IMR-90 (cell line): ENCODE measurements at regions not wholly inside any gene's neighbourhood (a gene's known extent, or its start where the extent isn't known, plus 50 kb on each side); places are given as distances from the start of the nearest gene placed in this dataset.

ENCODE experiments used
- ATAC-seq: fragments of 200-7000 bp; cut with Tn5 transposase; 2 replicates; pipeline ENCODE4 v1.9.1; 2020; ENCODE audit warnings: low read depth, mild to moderate bottlenecking, moderate library complexity
- BruUV-seq: library from RNA; stranded (reverse); fragments of 400-500 nt; replicated peaks from 2 replicates; lab custom pipeline; 2021; lab: Mats Ljungman, UMichigan
- CTCF ChIA-PET: fragments of 300-600 bp; formaldehyde crosslinking; extraction: SDS; loops from one replicate; lab custom pipeline; 2021; ENCODE audit warnings: antibody characterized with exemption; lab: Yijun Ruan, JAX
- POLR2A ChIA-PET: fragments of 300-600 bp; sonication (Branson Sonifier 250); formaldehyde crosslinking; loops from one replicate; lab custom pipeline; 2022; ENCODE audit warnings: antibody characterized with exemption; ENCODE audit not compliant: unreplicated experiment; lab: Charles Lee
- DNase-seq: peaks from one replicate; pipeline ENCODE4 v3.0.0; 2013
- H2AFZ ChIP-seq: replicated peaks from 2 replicates; pipeline ENCODE3; 2013; ENCODE audit warnings: low read length, mild to moderate bottlenecking; ENCODE audit not compliant: poor library complexity
- H2AK5ac ChIP-seq: 2 replicates; pipeline ENCODE4 v1.6.1; 2013; ENCODE audit warnings: low read depth, low read length, inconsistent platforms
- H2AK9ac ChIP-seq: replicated peaks from 2 replicates; pipeline ENCODE3; 2013; ENCODE audit warnings: mild to moderate bottlenecking, low read depth, low read length, moderate library complexity; ENCODE audit not compliant: poor library complexity
- H2BK120ac ChIP-seq: 2 replicates; pipeline ENCODE4 v1.6.1; 2013; ENCODE audit warnings: low read depth, low read length, inconsistent platforms
- H2BK15ac ChIP-seq: 3 replicates; pipeline ENCODE4 v1.6.1; 2013; ENCODE audit warnings: low read depth, low read length, inconsistent platforms
- H2BK20ac ChIP-seq: 2 replicates; pipeline ENCODE4 v1.6.1; 2013; ENCODE audit warnings: low read depth, mild to moderate bottlenecking, inconsistent platforms, low read length, moderate library complexity
- H2BK5ac ChIP-seq: 2 replicates; pipeline ENCODE4 v1.6.1; 2013; ENCODE audit warnings: mild to moderate bottlenecking, low read depth, low read length, inconsistent platforms; ENCODE audit not compliant: poor library complexity, severe bottlenecking
- H3K14ac ChIP-seq: replicated peaks from 2 replicates; pipeline ENCODE4 v1.6.1; 2013; ENCODE audit warnings: low read depth, low read length, inconsistent platforms
- H3K18ac ChIP-seq: 2 replicates; pipeline ENCODE4 v1.6.1; 2013; ENCODE audit warnings: low read depth, low read length, control low read depth
- H3K23ac ChIP-seq: 2 replicates; pipeline ENCODE4 v1.6.1; 2013; ENCODE audit warnings: low read depth, low read length, inconsistent platforms
- H3K27ac ChIP-seq: 2 replicates; pipeline ENCODE4 v1.5.1; 2013; ENCODE audit warnings: mild to moderate bottlenecking, control low read depth, low read length; ENCODE audit not compliant: insufficient read depth
- H3K27me3 ChIP-seq: 2 replicates; pipeline ENCODE4 v1.6.1; 2013; ENCODE audit warnings: low read length; ENCODE audit not compliant: control insufficient read depth, insufficient read depth
- H3K36me3 ChIP-seq: 2 replicates; pipeline ENCODE4 v1.6.1; 2013; ENCODE audit warnings: low read length, mixed read lengths; ENCODE audit not compliant: control insufficient read depth, insufficient read depth
- H3K4ac ChIP-seq: 2 replicates; pipeline ENCODE4 v1.6.1; 2013; ENCODE audit warnings: low read depth, low read length, inconsistent platforms
- H3K4me1 ChIP-seq: 2 replicates; pipeline ENCODE4 v1.6.1; 2013; ENCODE audit warnings: low read length, mixed read lengths; ENCODE audit not compliant: control insufficient read depth, insufficient read depth
- H3K4me2 ChIP-seq: 2 replicates; pipeline ENCODE4 v1.6.1; 2013; ENCODE audit warnings: low read depth, mild to moderate bottlenecking, control low read depth, low read length, moderate library complexity
- H3K4me3 ChIP-seq: 2 replicates; pipeline ENCODE4 v1.5.1; 2013; ENCODE audit warnings: low read depth, mild to moderate bottlenecking, control low read depth, low read length, moderate library complexity; ENCODE audit not compliant: insufficient read depth
- H3K56ac ChIP-seq: 2 replicates; pipeline ENCODE4 v1.6.1; 2013; ENCODE audit warnings: low read length, inconsistent platforms; ENCODE audit not compliant: insufficient read depth; ENCODE audit errors: extremely low read depth
- H3K79me1 ChIP-seq, 2 experiments: 2 replicates each; pipeline ENCODE4 v1.6.1; 2013; ENCODE audit warnings: low read length in 2 of 2, inconsistent platforms in 1 of 2, low read depth in 1 of 2
- H3K9ac ChIP-seq: 2 replicates; pipeline ENCODE4 v1.6.1; 2013; ENCODE audit warnings: low read depth, low read length, control low read depth
- H3K9me1 ChIP-seq: 2 replicates; pipeline ENCODE4 v1.6.1; 2013; ENCODE audit warnings: low read length, inconsistent platforms; ENCODE audit not compliant: insufficient read depth
- H3K9me3 ChIP-seq: 2 replicates; pipeline ENCODE4 v1.6.1; 2013; ENCODE audit warnings: low read length; ENCODE audit not compliant: control insufficient read depth, insufficient read depth
- H4K20me1 ChIP-seq: 2 replicates; pipeline ENCODE4 v1.6.1; 2013; ENCODE audit warnings: low read length, inconsistent platforms; ENCODE audit not compliant: insufficient read depth
- H4K5ac ChIP-seq: 2 replicates; pipeline ENCODE4 v1.6.1; 2013; ENCODE audit warnings: mild to moderate bottlenecking, low read depth, low read length, control low read depth
- H4K8ac ChIP-seq, 2 experiments: 2 replicates each; pipeline ENCODE4 v1.6.1; 2013; ENCODE audit warnings: low read depth in 2 of 2, low read length in 2 of 2, control low read depth in 1 of 2, inconsistent platforms in 1 of 2
- H4K91ac ChIP-seq: 2 replicates; pipeline ENCODE4 v1.6.1; 2013; ENCODE audit warnings: low read depth, low read length, inconsistent platforms; ENCODE audit not compliant: insufficient read depth
- BHLHE40 ChIP-seq: fragments of 150-350 bp; IDR thresholded peaks from 2 replicates; pipeline ENCODE4 v1.6.1; 2016; ENCODE audit warnings: mild to moderate bottlenecking, low read depth, low read length
- CEBPB ChIP-seq: IDR thresholded peaks from 2 replicates; pipeline ENCODE4 v1.6.1; 2012; ENCODE audit warnings: low read depth, low read length, improper control_type of control experiment
- CHD1 ChIP-seq: IDR thresholded peaks from 2 replicates; pipeline ENCODE4 v1.6.1; 2012; ENCODE audit warnings: low read depth, low read length, improper control_type of control experiment
- CTCF ChIP-seq: conservative IDR thresholded peaks from 2 replicates; pipeline ENCODE4 v1.5.1; 2012; ENCODE audit warnings: mild to moderate bottlenecking, low read depth, low read length, improper control_type of control experiment
- ELK1 ChIP-seq: fragments of 150-350 bp; IDR thresholded peaks from 2 replicates; pipeline ENCODE4 v1.6.1; 2016; ENCODE audit warnings: low read depth, mild to moderate bottlenecking, low read length, moderate library complexity, borderline replicate concordance
- FOS ChIP-seq: fragments of 150-350 bp; IDR thresholded peaks from 2 replicates; pipeline ENCODE4 v1.6.1; 2016; ENCODE audit warnings: low read depth, low read length
- MAFK ChIP-seq: IDR thresholded peaks from 2 replicates; pipeline ENCODE4 v1.6.1; 2012; ENCODE audit warnings: low read depth, low read length, improper control_type of control experiment
- MAZ ChIP-seq: IDR thresholded peaks from 2 replicates; pipeline ENCODE4 v1.6.1; 2012; ENCODE audit warnings: low read depth, mild to moderate bottlenecking, low read length, improper control_type of control experiment, moderate library complexity, borderline replicate concordance
- MXI1 ChIP-seq: IDR thresholded peaks from 2 replicates; pipeline ENCODE4 v1.6.1; 2012; ENCODE audit warnings: low read depth, mild to moderate bottlenecking, low read length, moderate library complexity, borderline replicate concordance
- NFE2L2 ChIP-seq: fragments of 150-350 bp; IDR thresholded peaks from 2 replicates; pipeline ENCODE4 v1.6.1; 2016; ENCODE audit warnings: low read depth, mild to moderate bottlenecking, low read length
- POLR2A ChIP-seq: IDR thresholded peaks from 2 replicates; pipeline ENCODE4 v1.6.1; 2012; ENCODE audit warnings: mild to moderate bottlenecking, low read depth, low read length
- RAD21 ChIP-seq: IDR thresholded peaks from 2 replicates; pipeline ENCODE4 v1.6.1; 2012; ENCODE audit warnings: low read length, improper control_type of control experiment
- RCOR1 ChIP-seq: IDR thresholded peaks from 2 replicates; pipeline ENCODE4 v1.6.1; 2012; ENCODE audit warnings: mild to moderate bottlenecking, low read length, improper control_type of control experiment; ENCODE audit not compliant: insufficient replicate concordance
- RFX5 ChIP-seq: IDR thresholded peaks from 2 replicates; pipeline ENCODE4 v1.8.0; 2012; ENCODE audit warnings: low read depth, mild to moderate bottlenecking, low read length, moderate library complexity
- SMC3 ChIP-seq: fragments of 150-350 bp; IDR thresholded peaks from 2 replicates; pipeline ENCODE4 v1.6.1; 2016; ENCODE audit warnings: low read depth, mild to moderate bottlenecking, antibody characterized with exemption, low read length, moderate library complexity
- USF2 ChIP-seq: fragments of 150-350 bp; IDR thresholded peaks from 2 replicates; pipeline ENCODE4 v1.6.1; 2017; ENCODE audit warnings: mild to moderate bottlenecking, antibody characterized with exemption, low read length, low read depth
- WGBS, 2 experiments: methylation state at CpG; one replicate each; pipeline versions ENCODE4 v1.1.5 to v1.1.7; 2013; ENCODE audit warnings: missing lambda C conversion rate in 2 of 2; ENCODE audit not compliant: insufficient read length in 1 of 2; ENCODE audit errors: extremely low coverage in 2 of 2; 5-methylcytosine and 5-hydroxymethylcytosine counted together
- dilution Hi-C: fragments of 300-500 bp; cut with HindIII; formaldehyde crosslinking; loops from one replicate; pipeline ENCODE4 v1.14.3; 2018; ENCODE audit warnings: low sequenced_read_pairs; ENCODE audit not compliant: unreplicated experiment
- in situ Hi-C: fragments of 300-500 bp; cut with MboI; formaldehyde crosslinking; loops from 3 replicates; pipeline ENCODE4 v1.14.3; 2019; ENCODE audit warnings: low sequenced_read_pairs, inconsistent platforms, mixed read lengths
- intact Hi-C: fragments of 100-400 bp; cut with micrococcal nuclease; formaldehyde crosslinking; loops from 2 replicates; pipeline ENCODE4 v1.10.0; 2022

GRCh38 chr12:118746960-118747359 lies 234.4 kb upstream of the SRRM4 start:
- intact Hi-C loops = no loop called here
- no peak overlapping the region for H3K27ac ChIP-seq
- DNase-seq (no peak), ATAC-seq (no peak)
- H3K4ac ChIP-seq = no peak overlapping the region
- H2BK120ac ChIP-seq = no peak overlapping the region
- no peaks in the 10 kb centered on the region for H3K36me3 ChIP-seq
- TF ChIP-seq CHD1 (no peak), RAD21 (no peak), MXI1 (no peak), CEBPB (no peak), MAZ (no peak), CTCF (no peak), SMC3 (no peak), USF2 (no peak), RCOR1 (no peak), FOS (no peak), ELK1 (no peak), BHLHE40 (no peak), RFX5 (no peak), POLR2A (no peak), NFE2L2 (no peak), MAFK (no peak)
- no peak overlapping the region for H2AK5ac ChIP-seq
- no peak overlapping the region for H3K18ac ChIP-seq
- H2AFZ ChIP-seq = no peak overlapping the region
- H3K56ac ChIP-seq = no peak overlapping the region
- no peaks in the 10 kb centered on the region for H4K20me1 ChIP-seq
- 29% methylated on average over 1 of the region's 2 CpGs; no CpG with 5 or more reads in 1 of the 2 experiments for WGBS, 2 experiments
- no peak overlapping the region for H3K9ac ChIP-seq
- peaks cover 14% of the 10 kb centered on the region for H3K9me3 ChIP-seq
- H3K4me2 ChIP-seq = no peak overlapping the region
- H2BK5ac ChIP-seq = no peak overlapping the region
- no peaks in the 10 kb centered on the region for H3K79me1 ChIP-seq
- no peak overlapping the region for H2AK9ac ChIP-seq
- no peaks in the 10 kb centered on the region for H3K4me1 ChIP-seq
- in situ Hi-C loops = no loop called here
- no peak overlapping the region for H4K5ac ChIP-seq
- no peak overlapping the region for H3K4me3 ChIP-seq
- H3K14ac ChIP-seq = no peak overlapping the region
- no peak overlapping the region for H4K8ac ChIP-seq
- no peak overlapping the region for H2BK20ac ChIP-seq
- no peak overlapping the region for H3K23ac ChIP-seq
- ChIA-PET CTCF (no interaction called here), POLR2A (no interaction called here)
- H4K91ac ChIP-seq = no peak overlapping the region
- no peaks in the 10 kb centered on the region for H3K27me3 ChIP-seq
- no peak overlapping the region for H2BK15ac ChIP-seq
- no peaks in the 10 kb centered on the region for H3K9me1 ChIP-seq
- no TSS peak for BruUV-seq
- dilution Hi-C loops = no loop called here
